AG04450 (cell line): ENCODE measurements at regions not wholly inside any gene's neighbourhood (a gene's known extent, or its start where the extent isn't known, plus 50 kb on each side); places are given as distances from the start of the nearest gene placed in this dataset.

Experiments used
- CTCF ChIA-PET: fragments of 300-600, 350-600 bp; formaldehyde crosslinking; extraction: SDS; loops from one replicate; lab custom pipeline; 2022; ENCODE audit warnings: antibody characterized with exemption, inconsistent platforms; lab: Charles Lee
- POLR2A ChIA-PET: fragments of 350-600 bp; formaldehyde crosslinking; extraction: SDS; loops from one replicate; lab custom pipeline; 2021; ENCODE audit warnings: antibody characterized with exemption, inconsistent platforms; lab: Yijun Ruan, JAX
- DNase-seq: peaks from one replicate; pipeline ENCODE4 v3.0.0-alpha.2; 2011; ENCODE audit warnings: low read depth, low spot score
- H3K27ac ChIP-seq: one replicate; pipeline ENCODE4 v1.5.1; 2012; ENCODE audit warnings: low read depth, low read length, control low read depth
- H3K27me3 ChIP-seq: one replicate; pipeline ENCODE4 v1.6.0; 2012; ENCODE audit warnings: low read length; ENCODE audit not compliant: control insufficient read depth, insufficient read depth
- H3K4me3 ChIP-seq: 2 replicates; pipeline ENCODE4 v1.5.1; 2011; ENCODE audit warnings: mild to moderate bottlenecking, low read depth, low read length, control low read depth
- H3K9me3 ChIP-seq: 2 replicates; pipeline ENCODE4 v1.5.1; 2012; ENCODE audit warnings: low read length; ENCODE audit not compliant: control insufficient read depth, insufficient read depth
- CTCF ChIP-seq: IDR thresholded peaks from 2 replicates; pipeline ENCODE4 v1.5.1; 2011; ENCODE audit warnings: low read depth, low read length, control low read depth, inconsistent platforms

- ChIA-PET POLR2A (no interaction called here), CTCF (no interaction called here)
- TF ChIP-seq CTCF: no peak
- no peak for DNase-seq
- Histone ChIP-seq H3K27me3 (no peaks in the 10 kb centered on the region), H3K4me3 (no peak overlapping the region), H3K27ac (no peak overlapping the region), H3K9me3 (no peaks in the 10 kb centered on the region)
Observed at GRCh38 chr3:168333410-168333935, 237.7 kb upstream of the GOLIM4 start.

- TF ChIP-seq CTCF: no peak
- CTCF ChIA-PET: no interaction called here
- POLR2A ChIA-PET: no interaction called here
- DNase-seq: no peak
- Histone ChIP-seq H3K27me3 (no peaks in the 10 kb centered on the region), H3K4me3 (no peak overlapping the region), H3K9me3 (no peaks in the 10 kb centered on the region), H3K27ac (no peak overlapping the region)
Observed at GRCh38 chr3:168331756-168332155, 236.0 kb upstream of the GOLIM4 start.

- Histone ChIP-seq H3K27me3 (no peaks in the 10 kb centered on the region), H3K4me3 (no peak overlapping the region), H3K9me3 (no peaks in the 10 kb centered on the region), H3K27ac (no peak overlapping the region)
- ChIA-PET CTCF (interaction anchor here (1.2 kb wide), 1 partner anchor 81 kb away, joined by 3 read pairs; no protein-coding TSS in a partner anchor), POLR2A (interaction anchor here (1.0 to 1.1 kb wide), 2 partner anchors 10 to 82 kb away, joined by 3 read pairs; no protein-coding TSS in a partner anchor)
- no peak for DNase-seq
- no peak for TF ChIP-seq CTCF
Observed at GRCh38 chr3:168330983-168331382, 235.3 kb upstream of the GOLIM4 start.

- CTCF ChIA-PET: interaction anchor here (1.0 kb wide), 1 partner anchor 519 kb away, joined by 4 read pairs; no protein-coding TSS in a partner anchor
- no peak for TF ChIP-seq CTCF
- POLR2A ChIA-PET: interaction anchor here (0.8 to 1.1 kb wide), 2 partner anchors 13 to 78 kb away, joined by 3 read pairs; no protein-coding TSS in a partner anchor
- Histone ChIP-seq H3K4me3 (no peak overlapping the region), H3K9me3 (no peaks in the 10 kb centered on the region), H3K27me3 (no peaks in the 10 kb centered on the region), H3K27ac (no peak overlapping the region)
- DNase-seq: no peak
Observed at GRCh38 chr3:168327856-168328255, 232.1 kb upstream of the GOLIM4 start.

- POLR2A ChIA-PET: no interaction called here
- CTCF ChIA-PET: no interaction called here
- DNase-seq: no peak
- Histone ChIP-seq H3K27me3 (no peaks in the 10 kb centered on the region), H3K27ac (no peak overlapping the region), H3K9me3 (no peaks in the 10 kb centered on the region), H3K4me3 (no peak overlapping the region)
- no peak for TF ChIP-seq CTCF
Observed at GRCh38 chr3:168325684-168326083, 230.0 kb upstream of the GOLIM4 start.
